Endothelial cell of umbilical vein (primary cell): ENCODE measurements at regions not wholly inside any gene's neighbourhood (a gene's known extent, or its start where the extent isn't known, plus 50 kb on each side); places are given as distances from the start of the nearest gene placed in this dataset.

Experiments
- CTCF ChIP-seq, 2 donors: IDR thresholded peaks; 1 replicate in 1 of 2; 2 replicates in 1 of 2; pipeline ENCODE4 v1.5.1; 2011; ENCODE audit warnings: low read length in 2 of 2, mild to moderate bottlenecking in 2 of 2, moderate library complexity in 2 of 2, control low read depth in 1 of 2, inconsistent platforms in 1 of 2, low read depth in 1 of 2; ENCODE audit not compliant: insufficient read depth in 1 of 2; ENCODE audit errors: extremely low read depth in 1 of 2
- EZH2 ChIP-seq: IDR thresholded peaks from 2 replicates; pipeline ENCODE4 v1.6.1; 2012; ENCODE audit warnings: borderline replicate concordance, low read depth, mild to moderate bottlenecking, moderate library complexity, low read length, inconsistent platforms; ENCODE audit not compliant: severe bottlenecking
- FOS ChIP-seq: IDR thresholded peaks from 2 replicates; pipeline ENCODE4 v1.6.1; 2011; ENCODE audit warnings: mild to moderate bottlenecking, low read length, moderate library complexity, borderline replicate concordance; ENCODE audit not compliant: insufficient read depth
- GATA2 ChIP-seq: IDR thresholded peaks from 2 replicates; pipeline ENCODE4 v1.7.0; 2011; ENCODE audit warnings: low read depth, mild to moderate bottlenecking, moderate library complexity, mixed read lengths, low read length; ENCODE audit not compliant: insufficient read length, insufficient read depth
- JUN ChIP-seq: IDR thresholded peaks from 2 replicates; pipeline ENCODE4 v1.6.1; 2011; ENCODE audit warnings: borderline replicate concordance, low read depth; ENCODE audit not compliant: insufficient read length, insufficient read depth
- MAX ChIP-seq: IDR thresholded peaks from 2 replicates; pipeline ENCODE4 v1.6.1; 2011; ENCODE audit not compliant: insufficient read depth, insufficient read length
- MYC ChIP-seq: IDR thresholded peaks from one replicate; pipeline ENCODE4 v1.6.1; 2011; ENCODE audit warnings: mild to moderate bottlenecking, low read depth, low read length
- POLR2A ChIP-seq: IDR thresholded peaks from 2 replicates; pipeline ENCODE4 v1.6.1; 2012; ENCODE audit warnings: low read depth, mild to moderate bottlenecking, control low read depth, low read length
- POLR2AphosphoS5 ChIP-seq: IDR thresholded peaks from 2 replicates; pipeline ENCODE4 v1.6.1; 2012; ENCODE audit warnings: low read depth, mild to moderate bottlenecking, control low read depth, low read length, moderate library complexity; ENCODE audit not compliant: insufficient read depth

GRCh38 chr14:27688841-27689444 is 1077.6 kb upstream of the FOXG1 start:
- TF ChIP-seq MYC: no peak
- TF ChIP-seq CTCF (IDR thresholded peaks at IDR 0.05; ENCODE audit: extremely low read depth in 1 of 2, insufficient read depth in 1 of 2, low read depth in 1 of 2, low read length in 2 of 2): no peak
- TF ChIP-seq POLR2A: no peak
- TF ChIP-seq MAX: no peak
- no peak for TF ChIP-seq EZH2
- no peak for TF ChIP-seq POLR2AphosphoS5
- TF ChIP-seq GATA2: no peak
- no peak for TF ChIP-seq FOS
- TF ChIP-seq JUN: no peak
